Chondrocyte (in vitro differentiated cells): ENCODE measurements at regions not wholly inside any gene's neighbourhood (a gene's known extent, or its start where the extent isn't known, plus 50 kb on each side); places are given as distances from the start of the nearest gene placed in this dataset.

Source experiments
- DNase-seq: peaks from one replicate; pipeline ENCODE4 v3.0.0; 2021; ENCODE audit warnings: mixed read lengths, low spot score
- H3K27ac Mint-ChIP-seq: one replicate; pipeline ENCODE4 v1.8.0; 2021; ENCODE audit warnings: mild to moderate bottlenecking, moderate library complexity, mixed read lengths; ENCODE audit not compliant: unreplicated experiment
- H3K27me3 Mint-ChIP-seq: 2 replicates; pipeline ENCODE4 v1.8.0; 2021; ENCODE audit warnings: low read depth, mixed read lengths
- H3K36me3 Mint-ChIP-seq: 2 replicates; pipeline ENCODE4 v1.8.0; 2021; ENCODE audit warnings: low read depth, mixed read lengths
- H3K4me1 Mint-ChIP-seq: 2 replicates; pipeline ENCODE4 v1.8.0; 2021; ENCODE audit warnings: low read depth, mild to moderate bottlenecking, mixed read lengths
- H3K4me3 Mint-ChIP-seq: one replicate; pipeline ENCODE4 v1.8.0; 2021; ENCODE audit warnings: mild to moderate bottlenecking, moderate library complexity, mixed read lengths; ENCODE audit not compliant: unreplicated experiment
- H3K9me3 Mint-ChIP-seq: 2 replicates; pipeline ENCODE4 v1.8.0; 2021; ENCODE audit warnings: low read depth, mixed read lengths
- CTCF ChIP-seq: fragments of 200-600 bp; sonication (generic); IDR thresholded peaks from 2 replicates; pipeline ENCODE4 v1.5.0; 2021; ENCODE audit warnings: antibody characterized with exemption, mild to moderate bottlenecking, moderate library complexity

- DNase-seq: no peak
- TF ChIP-seq CTCF: no peak
- H3K4me1 Mint-ChIP-seq: no peaks in the 10 kb centered on the region
- H3K27ac Mint-ChIP-seq: no peak overlapping the region
- H3K27me3 Mint-ChIP-seq: peaks cover 3% of the 10 kb centered on the region
- peaks cover 4% of the 10 kb centered on the region for H3K9me3 Mint-ChIP-seq
- no peak overlapping the region for H3K4me3 Mint-ChIP-seq
- H3K36me3 Mint-ChIP-seq: no peaks in the 10 kb centered on the region
Observed at GRCh38 chr22:47965896-47966295, 1203.4 kb downstream of the TBC1D22A start.

GRCh38 chr22:47965066-47965465 is 1202.6 kb downstream of the TBC1D22A start:
- Mint-ChIP-seq H3K4me3 (no peak overlapping the region), H3K36me3 (no peaks in the 10 kb centered on the region), H3K9me3 (peaks cover 6% of the 10 kb centered on the region), H3K27me3 (no peaks in the 10 kb centered on the region), H3K4me1 (no peaks in the 10 kb centered on the region), H3K27ac (no peak overlapping the region)
- TF ChIP-seq CTCF: no peak
- DNase-seq: no peak

- Mint-ChIP-seq H3K36me3 (no peaks in the 10 kb centered on the region), H3K4me3 (no peak overlapping the region), H3K4me1 (no peaks in the 10 kb centered on the region), H3K27ac (no peak overlapping the region), H3K9me3 (peaks cover 11% of the 10 kb centered on the region), H3K27me3 (no peaks in the 10 kb centered on the region)
- no peak for DNase-seq
- no peak for TF ChIP-seq CTCF
Observed at GRCh38 chr22:47963660-47964059, 1201.2 kb downstream of the TBC1D22A start.

- H3K4me3 Mint-ChIP-seq: no peak overlapping the region
- H3K36me3 Mint-ChIP-seq: no peaks in the 10 kb centered on the region
- DNase-seq: no peak
- no peak for TF ChIP-seq CTCF
- H3K4me1 Mint-ChIP-seq: no peaks in the 10 kb centered on the region
- H3K27ac Mint-ChIP-seq: no peak overlapping the region
- no peaks in the 10 kb centered on the region for H3K27me3 Mint-ChIP-seq
- peaks cover 18% of the 10 kb centered on the region for H3K9me3 Mint-ChIP-seq
Observed at GRCh38 chr22:47957649-47958048, 1195.2 kb downstream of the TBC1D22A start.

GRCh38 chr22:47954107-47954506 is 1191.7 kb downstream of the TBC1D22A start:
- H3K4me3 Mint-ChIP-seq: no peak overlapping the region
- H3K9me3 Mint-ChIP-seq: peaks cover 28% of the 10 kb centered on the region
- TF ChIP-seq CTCF: no peak
- peaks cover 6% of the 10 kb centered on the region for H3K27me3 Mint-ChIP-seq
- H3K27ac Mint-ChIP-seq: no peak overlapping the region
- DNase-seq: no peak
- H3K4me1 Mint-ChIP-seq: no peaks in the 10 kb centered on the region
- H3K36me3 Mint-ChIP-seq: no peaks in the 10 kb centered on the region
